Thyroid gland (tissue), 4 donors: ENCODE measurements at regions not wholly inside any gene's neighbourhood (a gene's known extent, or its start where the extent isn't known, plus 50 kb on each side); places are given as distances from the start of the nearest gene placed in this dataset.

Experiments used
- DNase-seq, 2 donors: peaks; one replicate each; pipeline ENCODE4 v3.0.0-alpha.2; 2019
- H3K27ac ChIP-seq, 3 donors: fragments of 200-600 bp; sonication (generic); 1 replicate in 2 of 3; 2 replicates in 1 of 3; pipeline ENCODE4 v1.5.1; 2016 to 2019; ENCODE audit warnings: mild to moderate bottlenecking in 1 of 3, moderate library complexity in 1 of 3
- H3K27me3 ChIP-seq: fragments of 200-600 bp; sonication (generic); one replicate; pipeline ENCODE4 v1.5.1; 2019
- H3K36me3 ChIP-seq, 2 donors: fragments of 200-600 bp; sonication (generic); one replicate each; pipeline ENCODE4 v1.5.1; 2016 to 2019
- H3K4me1 ChIP-seq, 2 donors: fragments of 200-600 bp; sonication (generic); one replicate each; pipeline ENCODE4 v1.5.1; 2017 to 2019
- H3K4me3 ChIP-seq, 3 donors: fragments of 200-600 bp; sonication (generic); replicated peaks in 1 of 3; 1 replicate in 2 of 3; 2 replicates in 1 of 3; pipeline ENCODE4 v1.5.1; 2016; ENCODE audit warnings: mild to moderate bottlenecking in 1 of 3
- H3K9me3 ChIP-seq: fragments of 200-600 bp; sonication (generic); one replicate; pipeline ENCODE4 v1.5.1; 2017
- CTCF ChIP-seq, 6 experiments: fragments of 200-600 bp in 3 of 6; fragments of 450-650 bp in 3 of 6; sonication (generic) in 3 of 6; IDR thresholded peaks; one replicate each; pipeline ENCODE4 v1.5.1; 2016 to 2019; ENCODE audit warnings: antibody characterized with exemption in 6 of 6, mild to moderate bottlenecking in 2 of 6, inconsistent platforms in 1 of 6, moderate library complexity in 1 of 6
- POLR2A ChIP-seq, 2 donors: fragments of 450-650 bp; IDR thresholded peaks; one replicate each; pipeline ENCODE4 v1.6.1; 2017; ENCODE audit warnings: antibody characterized with exemption in 2 of 2, mild to moderate bottlenecking in 2 of 2, moderate library complexity in 1 of 2
- WGBS, 2 donors: methylation state at CpG; one replicate each; pipeline ENCODE4 v1.1.5; 2017; 5-methylcytosine and 5-hydroxymethylcytosine counted together
- intact Hi-C: fragments of 100-400 bp; cut with DNase I; formaldehyde crosslinking; loops from one replicate; pipeline ENCODE4 v1.15.1; 2023

GRCh38 chr1:79692519-79692918 lies 686.0 kb upstream of the ADGRL4 start:
- Histone ChIP-seq H3K4me1 (no peaks in the 10 kb centered on the region), H3K27ac (no peak overlapping the region), H3K9me3 (no peaks in the 10 kb centered on the region), H3K27me3 (no peaks in the 10 kb centered on the region), H3K36me3 (no peaks in the 10 kb centered on the region), H3K4me3 (no peak overlapping the region)
- TF ChIP-seq CTCF (IDR thresholded peaks at IDR 0.05), result no peak
- no peak for TF ChIP-seq POLR2A (IDR thresholded peaks at IDR 0.05)
- DNase-seq, result no peak
- intact Hi-C loops, result no loop called here

- DNase-seq, result no peak
- intact Hi-C loops, result no loop called here
- TF ChIP-seq POLR2A (IDR thresholded peaks at IDR 0.05), result no peak
- TF ChIP-seq CTCF (IDR thresholded peaks at IDR 0.05), result no peak
- H3K9me3 ChIP-seq, result no peaks in the 10 kb centered on the region
- H3K4me3 ChIP-seq, result no peak overlapping the region
- no peak overlapping the region for H3K27ac ChIP-seq
- H3K27me3 ChIP-seq, result no peaks in the 10 kb centered on the region
- 85 to 90% methylated on average over 2 of the region's 2 CpGs for WGBS, 2 donors
- no peaks in the 10 kb centered on the region for H3K36me3 ChIP-seq
- H3K4me1 ChIP-seq, result no peaks in the 10 kb centered on the region
Measured at GRCh38 chr1:79688932-79689331, 682.4 kb upstream of the ADGRL4 start.

- DNase-seq, result no peak
- Histone ChIP-seq H3K4me1 (no peaks in the 10 kb centered on the region), H3K27me3 (no peaks in the 10 kb centered on the region), H3K36me3 (no peaks in the 10 kb centered on the region), H3K27ac (no peak overlapping the region), H3K4me3 (no peak overlapping the region), H3K9me3 (no peaks in the 10 kb centered on the region)
- no peak for TF ChIP-seq POLR2A (IDR thresholded peaks at IDR 0.05)
- no peak for TF ChIP-seq CTCF (IDR thresholded peaks at IDR 0.05)
- intact Hi-C loops, result no loop called here
Measured at GRCh38 chr1:79683420-79683819, 676.9 kb upstream of the ADGRL4 start.

GRCh38 chr1:79682478-79682877 lies 675.9 kb upstream of the ADGRL4 start:
- H3K4me3 ChIP-seq, result no peak overlapping the region
- WGBS, 2 donors, result 90 to 93% methylated on average over 1 of the region's 1 CpG
- intact Hi-C loops, result no loop called here
- H3K27me3 ChIP-seq, result no peaks in the 10 kb centered on the region
- H3K27ac ChIP-seq, result no peak overlapping the region
- H3K4me1 ChIP-seq, result no peaks in the 10 kb centered on the region
- H3K9me3 ChIP-seq, result no peaks in the 10 kb centered on the region
- no peaks in the 10 kb centered on the region for H3K36me3 ChIP-seq
- DNase-seq, result no peak
- TF ChIP-seq CTCF (IDR thresholded peaks at IDR 0.05) (no peak), POLR2A (IDR thresholded peaks at IDR 0.05) (no peak)

- intact Hi-C loops, result no loop called here
- H3K4me1 ChIP-seq, result no peaks in the 10 kb centered on the region
- TF ChIP-seq POLR2A (IDR thresholded peaks at IDR 0.05) (no peak), CTCF (IDR thresholded peaks at IDR 0.05) (no peak)
Measured at GRCh38 chr1:79681382-79681781, 674.9 kb upstream of the ADGRL4 start.

More at GRCh38 chr1:79681382-79681781, 674.9 kb upstream of the ADGRL4 start:
- Histone ChIP-seq H3K4me3 (no peak overlapping the region), H3K27ac (no peak overlapping the region), H3K27me3 (no peaks in the 10 kb centered on the region), H3K9me3 (no peaks in the 10 kb centered on the region), H3K36me3 (no peaks in the 10 kb centered on the region)
- DNase-seq, result no peak
